SU-DHL-6 (cell line): ENCODE measurements at regions not wholly inside any gene's neighbourhood (a gene's known extent, or its start where the extent isn't known, plus 50 kb on each side); places are given as distances from the start of the nearest gene placed in this dataset.

Experiments
- CTCF ChIP-seq: fragments of 200-600 bp; sonication (generic); IDR thresholded peaks from one replicate; pipeline ENCODE4 v1.5.1; 2017; ENCODE audit warnings: antibody characterized with exemption, mild to moderate bottlenecking, low read length, moderate library complexity; ENCODE audit not compliant: insufficient read depth, poor library complexity, severe bottlenecking
- EZH2phosphoT487 ChIP-seq: fragments of 200-600 bp; sonication (generic), shearing (Covaris generic); conservative IDR thresholded peaks from 2 replicates; pipeline ENCODE4 v1.6.1; 2018; ENCODE audit warnings: mild to moderate bottlenecking, antibody characterized with exemption, low read length, moderate library complexity, mixed read lengths

GRCh38 chr9:107213561-107214028 is 69.5 kb upstream of the RAD23B start:
- TF ChIP-seq CTCF (no peak), EZH2phosphoT487 (no peak)
